HG02678 (cell line): ENCODE measurements at regions not wholly inside any gene's neighbourhood (a gene's known extent, or its start where the extent isn't known, plus 50 kb on each side); places are given as distances from the start of the nearest gene placed in this dataset.
"Not testable (repeated sequence)": the region's sequence is repeated elsewhere in the genome, so short reads cannot be mapped to it uniquely, and the experiment has no call there.

Experiments
- ATAC-seq: cut with Tn5 transposase; IDR thresholded peaks from one replicate; pipeline ENCODE4 v1.9.1; 2021; ENCODE audit warnings: mild to moderate bottlenecking, moderate library complexity; ENCODE audit not compliant: unreplicated experiment

- ATAC-seq, result no peak
Observed at GRCh38 chr11:38182126-38182866, 1584.3 kb upstream of the RAG2 start.

- no peak for ATAC-seq
Observed at GRCh38 chr11:38176686-38177322, 1578.8 kb upstream of the RAG2 start.

GRCh38 chr11:38173676-38174075 lies 1575.6 kb upstream of the RAG2 start:
- ATAC-seq, result no peak

GRCh38 chr11:38169286-38169685 lies 1571.2 kb upstream of the RAG2 start:
- ATAC-seq, result no peak

- ATAC-seq, result no peak
Observed at GRCh38 chr11:38163526-38163925, 1565.5 kb upstream of the RAG2 start.

- ATAC-seq, result no peak
Observed at GRCh38 chr11:38160433-38160832, 1562.4 kb upstream of the RAG2 start.

- ATAC-seq, result no peak
Observed at GRCh38 chr11:38159038-38159437, 1561.0 kb upstream of the RAG2 start.

GRCh38 chr11:38156495-38157146 lies 1558.6 kb upstream of the RAG2 start:
- ATAC-seq, result no peak

GRCh38 chr11:38155856-38156255 lies 1557.8 kb upstream of the RAG2 start:
- no peak for ATAC-seq

- no peak for ATAC-seq
Observed at GRCh38 chr11:38153985-38154384, 1555.9 kb upstream of the RAG2 start.

GRCh38 chr11:38143852-38144251 lies 1545.8 kb upstream of the RAG2 start:
- no peak for ATAC-seq

GRCh38 chr11:38138972-38139371 lies 1540.9 kb upstream of the RAG2 start:
- no peak for ATAC-seq

GRCh38 chr11:38136887-38137286 lies 1538.9 kb upstream of the RAG2 start:
- ATAC-seq, result no peak

- ATAC-seq, result no peak
Observed at GRCh38 chr11:38131535-38131934, 1533.5 kb upstream of the RAG2 start.

- ATAC-seq, result no peak
Observed at GRCh38 chr11:38130976-38131375, 1532.9 kb upstream of the RAG2 start.

- no peak for ATAC-seq
Observed at GRCh38 chr11:38130514-38130913, 1532.5 kb upstream of the RAG2 start.

- no peak for ATAC-seq
Observed at GRCh38 chr11:38123673-38124072, 1525.6 kb upstream of the RAG2 start.

- not testable (repeated sequence) for ATAC-seq
Observed at GRCh38 chr11:38116616-38117015, 1518.6 kb upstream of the RAG2 start.

- ATAC-seq, result not testable (repeated sequence)
Observed at GRCh38 chr11:38115381-38115780, 1517.3 kb upstream of the RAG2 start.

- ATAC-seq, result no peak
Observed at GRCh38 chr11:38100836-38101462, 1502.9 kb upstream of the RAG2 start.

- ATAC-seq, result no peak
Observed at GRCh38 chr11:38095268-38095667, 1497.2 kb upstream of the RAG2 start.

GRCh38 chr11:38089726-38090125 lies 1491.7 kb upstream of the RAG2 start:
- ATAC-seq, result no peak
